ENCODE measurements at regions not wholly inside any gene's neighbourhood (a gene's known extent, or its start where the extent isn't known, plus 50 kb on each side); places are given as distances from the start of the nearest gene placed in this dataset.

DNA sequence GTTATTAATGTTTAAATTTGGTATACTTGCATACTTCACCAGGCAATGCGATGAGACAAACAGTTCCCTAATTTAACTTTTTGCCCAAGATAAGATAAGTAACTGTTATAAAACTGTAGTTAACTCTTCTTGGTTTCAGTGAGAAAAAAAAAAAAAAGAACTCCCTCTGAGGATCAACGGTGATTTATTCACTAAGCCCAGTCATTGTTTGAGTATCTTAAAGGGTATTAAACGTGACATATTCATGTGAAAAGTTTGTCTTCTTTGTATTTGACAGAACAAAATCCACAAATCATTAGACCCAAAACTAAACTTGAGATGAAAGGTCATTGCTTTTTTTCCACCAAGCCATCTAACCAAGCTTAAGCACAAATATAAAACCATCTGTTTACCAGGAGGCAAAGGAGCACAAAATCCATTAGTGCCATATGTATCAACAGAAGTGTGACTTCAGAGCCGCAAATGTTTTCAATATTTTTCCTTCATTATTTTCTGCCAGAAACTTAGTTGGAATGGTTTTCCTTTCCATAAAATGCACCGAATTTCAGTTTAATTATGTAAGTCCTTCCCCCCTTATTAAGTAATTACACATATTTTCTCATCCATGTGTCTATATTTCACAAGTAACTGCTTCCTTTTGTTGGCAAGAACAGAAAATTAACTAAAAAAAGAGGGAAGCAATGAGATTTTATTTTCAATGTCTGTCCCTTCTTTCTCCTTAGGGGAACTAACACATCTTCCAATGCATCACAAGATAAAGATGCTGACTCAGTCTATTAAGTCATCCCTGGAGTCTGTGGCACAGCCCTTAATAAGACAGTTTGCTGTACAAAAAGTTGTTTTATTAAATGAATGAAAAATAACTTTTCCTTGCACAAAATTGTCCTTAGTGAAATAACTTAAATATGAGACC is 92.2 kb upstream of the RAP2B start:
- no peak overlapping the region for H3K27ac ChIP-seq
- DNase-seq (ENCODE audit: low spot score) = peak; percentile 6
- 49% methylated on average over 5 of the region's 5 CpGs for WGBS (ENCODE audit: low lambda C conversion rate, missing lambda C conversion rate)
- H3K27me3 ChIP-seq = no peaks in the 10 kb centered on the region
- no peaks in the 10 kb centered on the region for H3K9me2 ChIP-seq (replicated peaks; ENCODE audit: insufficient read depth)
- no peaks in the 10 kb centered on the region for H4K20me1 ChIP-seq (ENCODE audit: insufficient read depth, poor library complexity, severe bottlenecking)
- no peak overlapping the region for H3K4me3 ChIP-seq
- H3K4me1 ChIP-seq (ENCODE audit: insufficient read depth) = no peaks in the 10 kb centered on the region
- no peaks in the 10 kb centered on the region for H3K79me2 ChIP-seq
- H3K4me2 ChIP-seq = no peak overlapping the region
- no peak for TF ChIP-seq EZH2 (IDR thresholded peaks at IDR 0.05; ENCODE audit: borderline replicate concordance)
- TF ChIP-seq EZH2phosphoT487 (IDR thresholded peaks at IDR 0.05; ENCODE audit: low read depth, severe bottlenecking, unreplicated experiment) = no peak
- TF ChIP-seq, protein P1, sequence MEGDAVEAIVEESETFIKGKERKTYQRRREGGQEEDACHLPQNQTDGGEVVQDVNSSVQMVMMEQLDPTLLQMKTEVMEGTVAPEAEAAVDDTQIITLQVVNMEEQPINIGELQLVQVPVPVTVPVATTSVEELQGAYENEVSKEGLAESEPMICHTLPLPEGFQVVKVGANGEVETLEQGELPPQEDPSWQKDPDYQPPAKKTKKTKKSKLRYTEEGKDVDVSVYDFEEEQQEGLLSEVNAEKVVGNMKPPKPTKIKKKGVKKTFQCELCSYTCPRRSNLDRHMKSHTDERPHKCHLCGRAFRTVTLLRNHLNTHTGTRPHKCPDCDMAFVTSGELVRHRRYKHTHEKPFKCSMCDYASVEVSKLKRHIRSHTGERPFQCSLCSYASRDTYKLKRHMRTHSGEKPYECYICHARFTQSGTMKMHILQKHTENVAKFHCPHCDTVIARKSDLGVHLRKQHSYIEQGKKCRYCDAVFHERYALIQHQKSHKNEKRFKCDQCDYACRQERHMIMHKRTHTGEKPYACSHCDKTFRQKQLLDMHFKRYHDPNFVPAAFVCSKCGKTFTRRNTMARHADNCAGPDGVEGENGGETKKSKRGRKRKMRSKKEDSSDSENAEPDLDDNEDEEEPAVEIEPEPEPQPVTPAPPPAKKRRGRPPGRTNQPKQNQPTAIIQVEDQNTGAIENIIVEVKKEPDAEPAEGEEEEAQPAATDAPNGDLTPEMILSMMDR (IDR thresholded peaks at IDR 0.05; ENCODE audit: poor library complexity) = no peak
- no peaks in the 10 kb centered on the region for H3K36me3 ChIP-seq (replicated peaks; ENCODE audit: insufficient read depth, low read depth)
- H3K9me3 ChIP-seq (ENCODE audit: low read depth) = no peaks in the 10 kb centered on the region
- no peak overlapping the region for H2AFZ ChIP-seq

- TF ChIP-seq EZH2 (IDR thresholded peaks at IDR 0.05; ENCODE audit: borderline replicate concordance) (no peak), EZH2phosphoT487 (IDR thresholded peaks at IDR 0.05; ENCODE audit: low read depth, severe bottlenecking, unreplicated experiment) (no peak)
- TF ChIP-seq, protein P1 (IDR thresholded peaks at IDR 0.05; ENCODE audit: poor library complexity) = no peak
- H3K4me2 ChIP-seq = no peak overlapping the region
- no peak overlapping the region for H3K27ac ChIP-seq
- no peaks in the 10 kb centered on the region for H3K9me2 ChIP-seq (replicated peaks; ENCODE audit: insufficient read depth)
- no peaks in the 10 kb centered on the region for H3K27me3 ChIP-seq
- no peaks in the 10 kb centered on the region for H4K20me1 ChIP-seq (ENCODE audit: insufficient read depth, poor library complexity, severe bottlenecking)
- DNase-seq (ENCODE audit: low spot score) = no peak
- H3K9me3 ChIP-seq (ENCODE audit: low read depth) = no peaks in the 10 kb centered on the region
- no peaks in the 10 kb centered on the region for H3K36me3 ChIP-seq (replicated peaks; ENCODE audit: insufficient read depth, low read depth)
- no peak overlapping the region for H3K4me3 ChIP-seq
- H2AFZ ChIP-seq = no peak overlapping the region
- 96% methylated on average over 1 of the region's 1 CpG for WGBS (ENCODE audit: low lambda C conversion rate, missing lambda C conversion rate)
- no peaks in the 10 kb centered on the region for H3K4me1 ChIP-seq (ENCODE audit: insufficient read depth)
- H3K79me2 ChIP-seq = no peaks in the 10 kb centered on the region
Measured at GRCh38 chr3:153070511-153070868, 91.5 kb upstream of the RAP2B start.

GRCh38 chr3:153072382-153072781 is 89.6 kb upstream of the RAP2B start:
- TF ChIP-seq EZH2 (IDR thresholded peaks at IDR 0.05; ENCODE audit: borderline replicate concordance) (no peak), EZH2phosphoT487 (IDR thresholded peaks at IDR 0.05; ENCODE audit: low read depth, severe bottlenecking, unreplicated experiment) (no peak)
- TF ChIP-seq, protein P1 (IDR thresholded peaks at IDR 0.05; ENCODE audit: poor library complexity) = no peak
- no peak overlapping the region for H3K4me3 ChIP-seq
- no peak overlapping the region for H3K4me2 ChIP-seq
- H3K4me1 ChIP-seq (ENCODE audit: insufficient read depth) = no peaks in the 10 kb centered on the region
- no peaks in the 10 kb centered on the region for H3K9me2 ChIP-seq (replicated peaks; ENCODE audit: insufficient read depth)
- H3K79me2 ChIP-seq = no peaks in the 10 kb centered on the region
- H2AFZ ChIP-seq = no peak overlapping the region
- no peaks in the 10 kb centered on the region for H3K9me3 ChIP-seq (ENCODE audit: low read depth)
- 97% methylated on average over 2 of the region's 2 CpGs for WGBS (ENCODE audit: low lambda C conversion rate, missing lambda C conversion rate)
- H4K20me1 ChIP-seq (ENCODE audit: insufficient read depth, poor library complexity, severe bottlenecking) = no peaks in the 10 kb centered on the region
- no peak for DNase-seq (ENCODE audit: low spot score)
- H3K27ac ChIP-seq = no peak overlapping the region
- H3K36me3 ChIP-seq (replicated peaks; ENCODE audit: insufficient read depth, low read depth) = no peaks in the 10 kb centered on the region
- no peaks in the 10 kb centered on the region for H3K27me3 ChIP-seq
